ENCODE measurements at regions not wholly inside any gene's neighbourhood (a gene's known extent, or its start where the extent isn't known, plus 50 kb on each side); places are given as distances from the start of the nearest gene placed in this dataset.
"Not testable (repeated sequence)": the region's sequence is repeated elsewhere in the genome, so short reads cannot be mapped to it uniquely, and the experiment has no call there.

- DNase-seq: peak; percentile 80
Measured at GRCh38 chr3:182644790-182645433, 148.4 kb upstream of the ATP11B start.

GRCh38 chr3:182650568-182651128 lies 142.7 kb upstream of the ATP11B start:
- DNase-seq: no peak

- DNase-seq: no peak
Measured at GRCh38 chr3:182651461-182651860, 141.8 kb upstream of the ATP11B start.

- DNase-seq: not testable (repeated sequence)
Measured at GRCh38 chr3:182653065-182653464, 140.2 kb upstream of the ATP11B start.

- no peak for DNase-seq
Measured at GRCh38 chr3:182668541-182668940, 124.8 kb upstream of the ATP11B start.

GRCh38 chr3:182668974-182669373 lies 124.3 kb upstream of the ATP11B start:
- DNase-seq: no peak

- no peak for DNase-seq
Measured at GRCh38 chr3:182671541-182671940, 121.8 kb upstream of the ATP11B start.

- DNase-seq: no peak
Measured at GRCh38 chr3:182671942-182672341, 121.4 kb upstream of the ATP11B start.

GRCh38 chr3:182673336-182673735 lies 120.0 kb upstream of the ATP11B start:
- DNase-seq: no peak

GRCh38 chr3:182682263-182683241 lies 110.8 kb upstream of the ATP11B start:
- peak; percentile 78 for DNase-seq

GRCh38 chr3:182683453-182683852 lies 109.9 kb upstream of the ATP11B start:
- peak; percentile 71 for DNase-seq

- DNase-seq: no peak
Measured at GRCh38 chr3:182683858-182684257, 109.4 kb upstream of the ATP11B start.

- DNase-seq: no peak
Measured at GRCh38 chr3:182686033-182686886, 107.0 kb upstream of the ATP11B start.

GRCh38 chr3:182690172-182690571 lies 103.1 kb upstream of the ATP11B start:
- DNase-seq: no peak

- no peak for DNase-seq
Measured at GRCh38 chr3:182692021-182692420, 101.3 kb upstream of the ATP11B start.

- DNase-seq: no peak
Measured at GRCh38 chr3:182692695-182693094, 100.6 kb upstream of the ATP11B start.

- DNase-seq: no peak
Measured at GRCh38 chr3:182693723-182694122, 99.6 kb upstream of the ATP11B start.

GRCh38 chr3:182696916-182697315 lies 96.4 kb upstream of the ATP11B start:
- no peak for DNase-seq

- no peak for DNase-seq
Measured at GRCh38 chr3:182697345-182697919, 95.9 kb upstream of the ATP11B start.

- no peak for DNase-seq
Measured at GRCh38 chr3:182698078-182698477, 95.2 kb upstream of the ATP11B start.

GRCh38 chr3:182699550-182700170 lies 93.6 kb upstream of the ATP11B start:
- no peak for DNase-seq

- DNase-seq: no peak
Measured at GRCh38 chr3:182702216-182702615, 91.1 kb upstream of the ATP11B start.
